ENCODE measurements at regions not wholly inside any gene's neighbourhood (a gene's known extent, or its start where the extent isn't known, plus 50 kb on each side); places are given as distances from the start of the nearest gene placed in this dataset.
"Not testable (repeated sequence)": the region's sequence is repeated elsewhere in the genome, so short reads cannot be mapped to it uniquely, and the experiment has no call there.

DNA sequence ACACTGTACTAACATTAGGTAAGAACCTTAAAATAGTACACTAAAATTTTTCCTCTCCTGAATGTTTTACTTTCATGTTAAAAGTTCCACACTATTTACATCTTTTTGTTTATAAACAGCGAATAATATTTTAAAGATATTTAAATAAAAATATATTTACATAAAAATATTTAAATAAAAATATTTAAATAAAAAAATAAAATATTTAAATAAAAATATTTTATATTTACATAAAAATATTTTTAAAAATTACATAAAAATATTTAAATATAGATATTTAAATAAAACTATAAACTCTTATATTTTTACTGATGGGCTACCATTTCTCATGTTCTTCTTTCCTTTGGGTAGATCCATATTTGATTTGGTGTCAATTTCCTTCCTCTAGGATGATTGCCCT, 619.0 kb downstream of the ANKRD7 start:
- no peak for DNase-seq

DNA sequence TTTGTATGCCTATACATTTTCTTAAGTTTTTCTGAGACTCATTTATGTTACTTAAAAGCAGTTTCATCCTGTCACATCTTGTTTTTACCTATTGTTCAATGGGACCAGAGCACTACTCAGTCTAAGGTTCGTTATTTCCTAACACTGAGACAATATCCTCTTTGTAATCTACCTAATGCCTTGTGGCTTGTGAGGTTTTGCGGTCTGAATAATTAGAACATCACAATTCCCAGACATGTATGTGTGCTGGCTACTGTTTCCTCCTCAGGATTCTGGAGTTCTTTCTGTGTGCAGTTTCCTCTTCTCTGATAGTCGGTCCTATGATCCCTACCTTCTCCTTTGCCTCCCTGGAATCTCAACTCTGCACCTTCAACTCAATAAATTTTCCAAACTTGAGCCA, 620.2 kb downstream of the ANKRD7 start:
- no peak for DNase-seq

DNA sequence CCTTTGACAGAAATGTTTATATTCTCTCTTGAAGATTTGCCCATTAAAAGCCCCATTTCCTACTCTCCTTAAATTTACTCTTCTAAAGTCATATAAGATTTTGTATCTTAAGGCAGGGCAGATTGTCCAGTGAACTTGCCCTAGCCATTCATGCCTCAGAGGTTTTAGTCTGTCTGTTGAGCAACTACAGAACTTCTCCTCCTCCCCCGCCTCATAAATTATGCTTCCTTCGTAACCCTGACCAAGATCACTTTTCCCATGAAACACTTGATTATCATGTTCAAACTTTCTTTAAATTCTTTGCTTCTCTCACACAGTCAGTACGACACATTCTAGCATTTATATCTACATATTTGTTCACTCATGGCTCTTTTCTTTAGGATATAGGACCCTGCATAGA, 621.3 kb downstream of the ANKRD7 start:
- no peak for DNase-seq

DNA sequence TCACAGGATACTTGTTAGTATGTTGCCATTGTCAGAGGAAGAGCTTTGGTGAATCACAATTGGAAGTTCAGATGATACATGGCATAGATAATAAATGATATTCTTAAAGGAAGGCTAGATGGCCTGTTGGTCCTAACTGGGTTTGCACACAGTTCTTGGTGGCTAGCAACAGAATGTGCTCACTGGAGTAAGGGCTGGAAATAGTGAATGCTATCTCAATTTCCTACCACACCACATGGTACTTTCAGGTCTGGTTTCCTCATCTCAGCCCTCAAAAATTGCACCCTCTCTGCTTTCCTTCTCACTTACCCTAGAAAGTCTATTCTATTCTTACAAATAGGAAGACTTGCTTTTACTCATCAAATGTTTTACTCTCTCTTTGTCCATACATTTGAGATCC, 622.5 kb downstream of the ANKRD7 start:
- no peak for DNase-seq

DNA sequence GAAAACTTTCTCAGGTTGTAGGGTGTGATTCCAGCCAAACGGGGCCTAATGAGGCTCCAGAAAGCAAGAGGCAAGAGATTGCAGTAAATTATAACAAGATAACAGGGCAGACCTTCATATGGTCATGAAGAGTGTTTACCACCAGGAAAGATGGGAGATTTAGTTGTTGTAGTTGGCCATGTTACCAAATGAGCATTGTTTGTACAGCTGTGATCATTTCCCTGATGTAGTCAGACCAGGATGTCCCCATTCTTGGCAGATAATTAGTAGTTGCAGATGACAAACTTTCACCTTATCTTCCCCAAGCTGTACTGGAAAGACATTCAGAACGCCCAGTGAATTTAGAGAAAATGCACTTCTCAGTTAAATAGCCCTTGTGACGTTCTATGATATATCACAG, 630.8 kb downstream of the ANKRD7 start:
- no peak for DNase-seq

DNA sequence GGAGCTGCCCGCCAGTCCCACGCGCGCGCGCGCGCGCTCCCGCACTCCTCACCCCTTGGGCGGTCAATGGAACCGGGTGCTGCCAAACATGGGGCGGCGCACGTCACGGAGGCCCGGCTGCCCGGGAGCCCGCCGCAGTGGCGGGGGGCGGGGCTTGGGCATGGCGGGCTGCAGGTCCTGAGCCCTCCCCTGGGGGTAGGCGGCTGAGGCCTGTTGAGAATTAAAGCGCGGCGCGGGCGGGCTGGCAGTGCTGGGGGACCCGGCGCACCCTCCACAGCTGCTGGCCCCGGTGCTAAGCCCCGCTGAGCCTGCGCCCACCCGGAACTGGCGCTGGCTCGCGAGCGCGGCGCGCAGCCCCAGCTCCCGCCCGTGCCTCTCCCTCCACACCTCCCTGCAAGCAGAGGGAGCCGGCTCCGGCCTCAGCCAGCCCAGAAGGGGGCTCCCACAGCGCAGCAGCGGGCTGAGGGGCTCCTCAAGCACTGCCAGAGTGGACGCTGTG, 634.2 kb downstream of the ANKRD7 start:
- DNase-seq = no peak

DNA sequence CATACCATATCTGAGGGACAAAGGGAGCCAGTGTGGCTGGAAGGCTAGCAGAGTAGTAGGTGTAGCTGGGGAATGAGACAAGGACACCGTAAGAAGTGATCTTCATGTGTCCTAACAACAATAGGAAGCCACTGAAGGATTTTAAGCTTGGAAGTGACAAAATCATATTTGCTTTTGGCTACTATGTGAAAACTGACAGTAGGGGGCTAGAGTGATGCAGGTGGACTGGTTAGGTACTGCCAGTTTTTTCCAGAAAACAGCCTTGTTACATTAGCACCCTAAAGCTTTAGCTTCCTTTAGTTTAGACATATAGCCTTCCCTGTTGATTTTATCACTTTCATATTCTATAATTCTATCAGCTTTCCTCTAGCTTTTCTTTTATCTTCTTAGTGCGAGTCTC, 637.1 kb downstream of the ANKRD7 start:
- DNase-seq = no peak

DNA sequence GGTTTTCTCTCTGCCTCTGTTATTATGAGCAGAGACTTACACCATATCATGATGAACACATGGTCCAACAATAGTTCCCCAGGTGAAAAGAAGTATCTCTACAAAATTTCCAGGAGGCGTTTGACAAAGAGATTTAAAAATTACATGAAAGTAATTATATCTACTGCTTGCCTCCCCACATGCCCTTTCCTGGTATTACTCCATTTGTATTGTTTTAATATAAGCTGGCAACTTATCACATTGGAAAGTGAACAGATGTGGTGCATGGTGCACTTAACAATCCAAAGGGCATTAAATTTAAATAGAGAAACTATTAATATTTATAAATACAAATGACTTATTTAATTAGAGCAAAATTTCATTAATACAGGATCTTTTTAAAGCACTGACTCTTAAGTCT, 638.2 kb downstream of the ANKRD7 start:
- no peak for DNase-seq

DNA sequence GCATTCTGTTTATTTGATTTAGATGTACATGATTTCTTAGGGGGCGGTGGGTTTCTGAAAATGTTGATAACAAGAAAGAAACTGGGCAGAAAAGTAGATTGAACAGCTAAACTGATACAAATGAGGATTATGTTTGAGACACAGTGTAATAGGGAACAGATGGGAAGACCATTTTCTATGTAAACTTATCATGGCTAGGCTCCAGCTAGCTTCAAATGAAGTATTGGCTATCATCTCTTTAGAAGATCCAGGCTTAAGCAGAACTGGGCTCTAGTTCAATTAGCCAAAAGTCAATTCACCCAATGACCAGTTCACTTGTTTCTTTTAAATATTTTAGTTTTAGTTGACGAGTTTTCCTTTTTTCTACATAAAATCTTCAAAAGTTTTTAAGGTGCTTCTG, 639.5 kb downstream of the ANKRD7 start:
- peak; percentile 79 for DNase-seq

DNA sequence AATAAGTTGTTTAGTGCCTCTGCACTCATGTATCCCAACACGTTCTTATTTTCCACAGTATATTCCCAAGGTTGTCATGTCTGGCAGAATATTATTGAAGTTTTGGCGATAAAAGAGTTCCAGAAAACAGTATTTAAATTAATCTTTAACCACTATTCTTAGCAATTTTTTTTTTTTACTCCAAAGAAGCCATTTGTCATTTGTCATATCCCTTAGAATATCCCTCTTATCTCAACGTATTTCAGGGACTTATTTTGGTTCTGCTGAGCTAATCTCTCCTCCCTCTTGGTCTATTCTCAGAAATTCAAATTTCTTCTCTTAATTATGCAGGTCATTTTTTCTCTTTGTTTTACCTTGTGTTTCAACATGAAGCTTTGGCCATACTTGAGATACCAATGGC, 643.4 kb downstream of the ANKRD7 start:
- no peak for DNase-seq

DNA sequence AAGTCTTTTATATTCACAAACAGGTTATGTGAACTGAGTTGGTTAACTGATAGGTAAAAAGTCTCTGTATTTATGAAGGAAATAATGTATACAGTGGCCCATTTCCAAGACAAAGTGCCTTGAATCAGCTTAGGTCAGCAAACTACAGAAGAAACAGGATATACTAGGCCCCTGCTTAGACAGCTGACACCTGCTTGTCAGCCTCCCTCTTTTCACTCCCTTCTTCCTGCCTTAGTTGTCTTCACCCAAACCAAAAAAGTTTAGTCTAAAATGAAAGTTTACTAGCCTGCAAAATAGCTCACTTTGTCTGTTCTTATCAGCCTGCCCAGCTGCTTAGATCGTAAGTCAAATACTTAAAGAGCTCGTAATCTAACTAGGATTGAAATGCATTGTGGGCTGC, 644.6 kb downstream of the ANKRD7 start:
- not testable (repeated sequence) for DNase-seq

DNA sequence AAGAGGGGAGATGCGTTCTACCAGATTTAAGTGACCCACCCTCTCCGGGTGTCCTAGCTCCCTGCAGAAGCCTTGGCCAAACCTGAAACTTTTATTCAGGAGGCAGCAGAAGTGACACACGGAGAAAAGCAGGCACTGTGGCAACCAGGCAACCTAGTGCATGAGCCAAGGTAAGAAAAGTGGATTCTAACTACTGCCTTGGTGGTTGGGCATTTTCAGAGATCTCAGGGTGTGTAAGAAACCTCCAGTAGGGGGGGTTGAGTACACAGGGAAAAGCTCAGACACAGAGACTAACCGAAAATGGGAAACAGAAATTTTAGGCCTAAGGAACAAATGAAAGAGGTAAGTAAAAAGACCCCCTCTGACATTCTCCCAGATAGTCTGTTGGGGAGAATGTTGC, 645.7 kb downstream of the ANKRD7 start:
- DNase-seq = peak; percentile 34

DNA sequence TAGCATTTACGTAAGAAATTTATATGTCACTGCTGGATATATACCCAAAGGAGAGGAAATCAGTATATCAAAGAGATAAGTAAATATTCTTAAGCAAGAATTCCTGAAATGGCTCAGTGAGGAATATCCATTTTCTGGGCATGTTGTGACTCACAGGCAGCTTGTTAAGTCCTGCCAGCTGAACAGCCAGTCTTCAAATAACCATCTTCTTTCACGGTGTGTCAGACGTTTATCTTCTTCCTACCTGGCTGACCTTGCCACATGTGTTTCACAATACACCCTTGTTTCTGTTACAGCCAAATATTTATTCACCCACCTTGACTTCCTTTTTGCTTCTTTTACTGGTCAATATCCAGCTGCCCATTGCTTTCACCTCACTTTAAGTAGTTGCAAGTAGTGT, 648.1 kb downstream of the ANKRD7 start:
- no peak for DNase-seq

DNA sequence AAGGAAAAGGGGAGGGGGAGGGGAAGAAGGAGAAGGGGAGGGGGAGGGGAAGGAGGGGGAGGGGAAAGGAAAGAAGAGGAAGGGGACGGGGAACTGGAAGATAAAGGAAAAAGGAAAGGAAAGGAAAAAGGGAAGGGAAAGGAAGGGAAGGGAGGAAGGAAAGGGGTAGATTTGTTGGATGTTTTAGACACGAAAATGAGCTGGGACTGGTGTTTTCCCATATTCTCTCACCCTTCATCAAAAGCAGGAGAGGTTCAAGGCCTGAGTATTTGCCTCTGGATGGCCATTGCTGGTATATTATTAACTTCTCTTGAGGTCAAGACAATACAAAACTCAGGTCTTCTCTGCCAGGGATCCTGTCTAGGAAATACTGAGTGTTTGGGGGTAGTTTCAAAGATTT, 652.7 kb downstream of the ANKRD7 start:
- DNase-seq = no peak

DNA sequence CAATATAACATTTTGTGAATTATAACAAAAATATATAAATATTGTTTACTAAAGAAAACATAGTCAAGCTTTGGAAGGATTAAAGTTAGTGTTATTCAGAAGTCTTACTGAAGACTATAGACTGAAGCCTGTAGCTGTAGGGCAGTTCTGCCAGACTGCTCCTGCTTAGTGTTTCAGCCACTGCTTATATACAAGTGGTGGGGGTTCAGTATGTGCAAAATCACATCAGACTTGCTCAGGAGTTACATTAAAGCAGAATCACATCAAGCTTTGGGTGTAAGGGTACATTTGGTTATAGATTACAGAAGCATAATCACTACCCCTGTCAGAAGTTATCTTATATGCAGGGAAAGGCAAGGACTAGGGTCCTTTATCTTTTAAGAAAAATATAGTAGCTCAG, 653.8 kb downstream of the ANKRD7 start:
- no peak for DNase-seq

DNA sequence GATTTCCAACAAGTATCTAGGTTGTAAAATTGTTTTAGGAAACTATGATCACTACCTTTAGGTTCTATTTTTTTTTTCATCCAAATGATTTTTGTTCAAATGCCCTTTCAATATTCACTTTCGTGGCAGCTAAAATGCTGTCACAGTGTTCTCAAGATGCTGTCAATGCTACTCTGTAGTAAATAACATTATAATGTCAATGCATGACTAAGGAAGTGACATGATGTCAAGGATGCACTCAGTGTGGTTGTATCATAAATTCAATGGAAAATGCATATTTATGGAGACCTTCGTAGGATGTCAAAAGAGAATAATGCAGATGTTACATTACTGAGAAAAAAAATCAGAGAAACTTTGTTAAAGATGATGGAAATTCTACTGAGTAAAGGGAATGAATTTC, 673.8 kb downstream of the ANKRD7 start:
- no peak for DNase-seq

DNA sequence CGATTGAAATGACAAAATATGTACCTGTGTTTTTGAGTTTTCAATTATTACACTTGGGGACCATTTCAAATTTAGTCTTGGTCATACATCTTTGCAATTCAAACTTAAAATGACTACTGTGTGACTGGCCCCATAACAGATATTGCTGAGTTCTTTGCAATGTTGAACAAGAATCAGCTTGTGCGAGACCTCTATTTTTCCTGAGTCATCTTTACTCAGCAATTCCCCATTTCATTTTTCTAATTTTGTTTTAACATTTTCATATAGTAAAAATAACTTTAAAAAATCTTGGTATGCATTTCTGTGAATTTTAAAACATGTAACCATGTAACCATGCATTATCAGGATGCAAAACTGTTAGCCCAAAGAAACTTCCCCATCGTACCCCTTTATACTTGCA, 678.1 kb downstream of the ANKRD7 start:
- DNase-seq = no peak

DNA sequence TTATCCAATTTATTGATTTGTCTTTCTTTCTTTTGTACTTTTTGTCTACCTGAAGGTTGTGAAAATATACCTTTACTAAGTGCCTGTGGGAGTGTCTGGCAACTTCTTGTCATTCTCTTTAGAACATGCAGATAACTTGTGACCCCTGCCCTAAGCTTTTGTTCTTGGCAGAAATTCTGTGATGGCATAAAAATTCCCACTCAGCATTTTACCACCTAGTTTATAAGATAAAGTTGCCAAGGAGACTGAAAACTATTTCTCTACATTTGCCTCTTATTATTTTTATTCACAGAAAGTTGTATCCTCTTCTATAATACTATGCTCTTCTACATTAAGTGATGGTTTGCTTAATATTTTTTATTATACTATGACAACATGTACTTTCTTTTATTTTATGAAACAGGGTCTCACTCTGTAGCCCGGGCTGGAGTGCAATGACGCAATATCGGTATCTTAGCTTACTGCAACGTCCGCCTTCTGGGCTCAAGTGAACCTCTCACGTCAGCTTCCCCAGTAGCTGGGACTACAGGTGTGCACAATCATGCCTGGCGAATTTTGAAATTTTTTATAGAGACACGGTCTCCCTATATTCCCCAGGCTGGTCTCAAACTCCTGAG, 683.5 kb downstream of the ANKRD7 start:
- no peak for DNase-seq

DNA sequence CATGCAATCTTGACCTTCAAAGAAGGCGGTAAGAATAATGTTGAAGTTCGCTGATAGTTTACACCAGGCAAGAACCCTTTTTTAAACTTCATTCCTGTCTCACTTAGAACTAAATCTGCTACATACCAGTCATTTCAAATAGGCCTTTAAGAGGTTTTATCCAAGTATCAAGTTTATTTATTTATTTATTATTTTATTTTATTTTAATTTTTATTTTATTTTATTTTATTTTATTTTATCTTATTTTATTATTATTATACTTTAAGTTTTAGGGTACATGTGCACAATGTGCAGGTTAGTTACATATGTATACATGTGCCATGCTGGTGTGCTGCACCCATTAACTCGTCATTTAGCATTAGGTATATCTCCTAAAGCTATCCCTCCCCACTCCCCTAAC, 691.6 kb downstream of the ANKRD7 start:
- not testable (repeated sequence) for DNase-seq

DNA sequence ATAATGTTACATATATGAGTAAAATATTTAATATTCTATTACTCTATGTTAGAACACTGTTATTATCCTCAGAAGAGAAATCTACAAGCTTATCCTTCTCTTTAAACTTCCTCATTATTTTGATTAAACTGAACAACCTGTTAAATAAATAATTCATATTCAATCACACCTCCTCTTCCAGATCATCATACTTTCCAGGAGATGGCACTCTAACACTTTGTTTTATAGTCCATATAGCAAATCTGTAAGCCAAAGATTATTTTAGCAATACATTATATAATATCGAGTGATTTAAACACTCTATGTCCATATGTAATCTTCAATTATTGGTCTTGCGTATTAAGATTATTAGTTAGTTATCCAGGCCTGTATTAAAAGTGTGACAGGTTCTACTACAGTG, 694.1 kb downstream of the ANKRD7 start:
- peak; percentile 60 for DNase-seq

DNA sequence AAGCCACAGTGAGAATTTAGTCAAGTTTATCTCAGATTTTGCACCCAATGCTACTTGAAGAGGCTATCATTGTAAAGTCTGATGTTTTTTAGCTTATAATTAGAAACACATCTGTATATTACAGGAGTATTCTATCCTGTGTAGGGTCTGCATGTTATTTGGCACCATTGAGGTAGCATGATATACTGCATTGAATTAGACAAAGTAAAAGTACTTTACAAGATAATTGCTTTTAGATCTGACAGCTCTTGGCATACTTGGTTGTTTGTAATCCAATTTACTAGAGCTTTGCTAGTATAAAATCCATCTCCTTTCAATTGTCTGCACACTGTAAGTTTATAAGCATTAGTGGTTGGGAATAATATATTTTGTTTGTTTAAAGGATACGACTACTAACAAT, 714.3 kb downstream of the ANKRD7 start:
- peak; percentile 86 for DNase-seq

DNA sequence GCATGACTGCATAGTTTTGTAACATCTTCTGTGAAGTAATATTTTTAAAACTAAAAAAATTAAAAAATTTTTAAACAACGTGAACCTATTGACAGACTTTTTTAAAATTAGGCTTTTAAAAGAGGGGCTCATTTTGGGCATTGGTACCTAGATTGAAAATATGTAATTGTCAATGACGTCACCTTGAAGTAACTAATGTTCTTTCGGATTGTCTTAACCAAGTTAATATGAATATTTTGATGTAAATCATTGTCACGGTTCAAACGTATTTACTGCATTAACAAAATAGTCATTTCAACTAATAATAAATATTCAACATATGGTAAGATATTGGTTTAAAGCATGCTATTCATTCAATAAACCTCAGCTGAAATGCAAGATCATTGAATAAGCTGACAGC, 719.8 kb downstream of the ANKRD7 start:
- DNase-seq = no peak

DNA sequence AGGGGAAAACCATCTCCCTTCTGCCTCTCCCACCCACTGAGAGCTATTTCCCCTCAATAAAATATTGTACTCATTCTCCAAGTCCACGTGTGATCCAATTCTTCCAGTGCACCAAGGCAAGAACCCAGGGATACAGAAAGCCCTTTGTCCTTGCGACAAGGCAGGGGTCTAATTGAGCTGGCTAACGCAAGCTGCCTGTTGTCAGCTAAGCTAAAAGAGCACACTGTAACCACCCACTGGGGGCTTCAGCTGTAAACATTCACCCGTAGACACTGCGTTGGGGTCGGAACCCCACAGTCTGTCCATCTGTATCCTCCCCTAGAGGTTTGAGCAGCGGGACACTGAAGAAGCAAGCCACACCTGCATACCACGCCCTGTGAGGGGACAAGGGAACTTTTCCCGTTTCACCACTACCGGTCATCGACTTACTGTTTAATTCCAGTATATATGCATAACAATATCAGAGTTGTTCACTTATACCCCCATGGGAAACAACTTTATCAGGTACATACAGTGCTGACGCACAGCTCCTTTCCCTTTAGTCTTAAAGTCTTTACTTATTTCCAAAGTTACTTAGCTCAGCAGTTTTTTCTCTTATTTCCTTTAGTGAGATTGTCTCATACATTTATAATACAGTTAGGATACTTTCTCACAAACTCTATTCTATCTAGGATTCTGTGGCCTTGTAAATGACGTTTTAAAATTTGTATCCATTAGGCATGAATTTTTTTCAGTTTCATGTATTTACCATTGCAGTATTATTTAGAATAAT, 721.6 kb downstream of the ANKRD7 start:
- DNase-seq = no peak

DNA sequence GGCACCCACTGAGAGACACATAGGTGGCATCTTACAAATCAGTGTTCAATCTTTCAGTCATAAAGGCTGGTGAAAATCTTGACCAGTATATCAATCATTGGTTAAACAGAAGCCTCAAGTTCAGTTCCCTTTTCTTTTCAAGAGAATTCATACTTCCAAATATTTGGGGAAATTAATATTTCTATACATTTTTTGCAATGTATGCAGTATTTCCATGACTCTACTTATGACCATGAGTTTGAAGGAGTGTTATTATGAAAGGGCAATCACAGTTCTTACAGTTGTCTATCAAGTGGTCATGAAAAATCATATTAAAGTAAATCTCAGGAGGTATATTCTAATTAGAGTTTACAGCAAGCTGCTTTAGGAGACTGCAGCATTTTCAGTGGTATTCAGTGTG, 724.0 kb downstream of the ANKRD7 start:
- DNase-seq = no peak

DNA sequence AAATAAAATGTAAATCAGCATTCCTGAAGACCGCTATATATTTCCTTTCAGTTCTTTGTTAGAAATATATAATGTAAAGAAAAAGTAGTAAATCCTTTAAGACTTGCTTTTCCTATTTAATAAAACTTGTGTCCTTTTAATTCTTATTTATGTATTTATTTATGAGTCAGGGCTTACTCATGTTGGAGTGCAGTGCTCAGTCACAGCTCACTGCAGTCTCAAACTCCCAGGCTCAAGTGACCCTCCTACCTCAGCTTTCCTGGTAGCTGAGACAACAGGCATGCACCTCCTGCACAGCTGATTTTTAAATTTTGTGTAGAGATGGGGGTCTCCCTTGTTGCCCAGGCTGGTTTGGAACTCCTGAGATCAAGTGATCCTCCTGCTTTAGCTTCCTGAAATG, 724.5 kb downstream of the ANKRD7 start:
- no peak for DNase-seq

Data from NCI-H82 (cell line).